IMR-90 (cell line): ENCODE measurements at regions not wholly inside any gene's neighbourhood (a gene's known extent, or its start where the extent isn't known, plus 50 kb on each side); places are given as distances from the start of the nearest gene placed in this dataset.

Experiments used
- ATAC-seq: fragments of 200-7000 bp; cut with Tn5 transposase; 2 replicates; pipeline ENCODE4 v1.9.1; 2020; ENCODE audit warnings: low read depth, mild to moderate bottlenecking, moderate library complexity
- BruUV-seq: library from RNA; stranded (reverse); fragments of 400-500 nt; replicated peaks from 2 replicates; lab custom pipeline; 2021; lab: Mats Ljungman, UMichigan
- CTCF ChIA-PET: fragments of 300-600 bp; formaldehyde crosslinking; extraction: SDS; loops from one replicate; lab custom pipeline; 2021; ENCODE audit warnings: antibody characterized with exemption; lab: Yijun Ruan, JAX
- POLR2A ChIA-PET: fragments of 300-600 bp; sonication (Branson Sonifier 250); formaldehyde crosslinking; loops from one replicate; lab custom pipeline; 2022; ENCODE audit warnings: antibody characterized with exemption; ENCODE audit not compliant: unreplicated experiment; lab: Charles Lee
- DNase-seq: peaks from one replicate; pipeline ENCODE4 v3.0.0; 2013
- H2AFZ ChIP-seq: replicated peaks from 2 replicates; pipeline ENCODE3; 2013; ENCODE audit warnings: low read length, mild to moderate bottlenecking; ENCODE audit not compliant: poor library complexity
- H2AK5ac ChIP-seq: 2 replicates; pipeline ENCODE4 v1.6.1; 2013; ENCODE audit warnings: low read depth, low read length, inconsistent platforms
- H2AK9ac ChIP-seq: replicated peaks from 2 replicates; pipeline ENCODE3; 2013; ENCODE audit warnings: mild to moderate bottlenecking, low read depth, low read length, moderate library complexity; ENCODE audit not compliant: poor library complexity
- H2BK120ac ChIP-seq: 2 replicates; pipeline ENCODE4 v1.6.1; 2013; ENCODE audit warnings: low read depth, low read length, inconsistent platforms
- H2BK15ac ChIP-seq: 3 replicates; pipeline ENCODE4 v1.6.1; 2013; ENCODE audit warnings: low read depth, low read length, inconsistent platforms
- H2BK20ac ChIP-seq: 2 replicates; pipeline ENCODE4 v1.6.1; 2013; ENCODE audit warnings: low read depth, mild to moderate bottlenecking, inconsistent platforms, low read length, moderate library complexity
- H2BK5ac ChIP-seq: 2 replicates; pipeline ENCODE4 v1.6.1; 2013; ENCODE audit warnings: mild to moderate bottlenecking, low read depth, low read length, inconsistent platforms; ENCODE audit not compliant: poor library complexity, severe bottlenecking
- H3K14ac ChIP-seq: replicated peaks from 2 replicates; pipeline ENCODE4 v1.6.1; 2013; ENCODE audit warnings: low read depth, low read length, inconsistent platforms
- H3K18ac ChIP-seq: 2 replicates; pipeline ENCODE4 v1.6.1; 2013; ENCODE audit warnings: low read depth, low read length, control low read depth
- H3K23ac ChIP-seq: 2 replicates; pipeline ENCODE4 v1.6.1; 2013; ENCODE audit warnings: low read depth, low read length, inconsistent platforms
- H3K27ac ChIP-seq: 2 replicates; pipeline ENCODE4 v1.5.1; 2013; ENCODE audit warnings: mild to moderate bottlenecking, control low read depth, low read length; ENCODE audit not compliant: insufficient read depth
- H3K27me3 ChIP-seq: 2 replicates; pipeline ENCODE4 v1.6.1; 2013; ENCODE audit warnings: low read length; ENCODE audit not compliant: control insufficient read depth, insufficient read depth
- H3K36me3 ChIP-seq: 2 replicates; pipeline ENCODE4 v1.6.1; 2013; ENCODE audit warnings: low read length, mixed read lengths; ENCODE audit not compliant: control insufficient read depth, insufficient read depth
- H3K4ac ChIP-seq: 2 replicates; pipeline ENCODE4 v1.6.1; 2013; ENCODE audit warnings: low read depth, low read length, inconsistent platforms
- H3K4me1 ChIP-seq: 2 replicates; pipeline ENCODE4 v1.6.1; 2013; ENCODE audit warnings: low read length, mixed read lengths; ENCODE audit not compliant: control insufficient read depth, insufficient read depth
- H3K4me2 ChIP-seq: 2 replicates; pipeline ENCODE4 v1.6.1; 2013; ENCODE audit warnings: low read depth, mild to moderate bottlenecking, control low read depth, low read length, moderate library complexity
- H3K4me3 ChIP-seq: 2 replicates; pipeline ENCODE4 v1.5.1; 2013; ENCODE audit warnings: low read depth, mild to moderate bottlenecking, control low read depth, low read length, moderate library complexity; ENCODE audit not compliant: insufficient read depth
- H3K56ac ChIP-seq: 2 replicates; pipeline ENCODE4 v1.6.1; 2013; ENCODE audit warnings: low read length, inconsistent platforms; ENCODE audit not compliant: insufficient read depth; ENCODE audit errors: extremely low read depth
- H3K79me1 ChIP-seq, 2 experiments: 2 replicates each; pipeline ENCODE4 v1.6.1; 2013; ENCODE audit warnings: low read length in 2 of 2, inconsistent platforms in 1 of 2, low read depth in 1 of 2
- H3K9ac ChIP-seq: 2 replicates; pipeline ENCODE4 v1.6.1; 2013; ENCODE audit warnings: low read depth, low read length, control low read depth
- H3K9me1 ChIP-seq: 2 replicates; pipeline ENCODE4 v1.6.1; 2013; ENCODE audit warnings: low read length, inconsistent platforms; ENCODE audit not compliant: insufficient read depth
- H3K9me3 ChIP-seq: 2 replicates; pipeline ENCODE4 v1.6.1; 2013; ENCODE audit warnings: low read length; ENCODE audit not compliant: control insufficient read depth, insufficient read depth
- H4K20me1 ChIP-seq: 2 replicates; pipeline ENCODE4 v1.6.1; 2013; ENCODE audit warnings: low read length, inconsistent platforms; ENCODE audit not compliant: insufficient read depth
- H4K5ac ChIP-seq: 2 replicates; pipeline ENCODE4 v1.6.1; 2013; ENCODE audit warnings: mild to moderate bottlenecking, low read depth, low read length, control low read depth
- H4K8ac ChIP-seq, 2 experiments: 2 replicates each; pipeline ENCODE4 v1.6.1; 2013; ENCODE audit warnings: low read depth in 2 of 2, low read length in 2 of 2, control low read depth in 1 of 2, inconsistent platforms in 1 of 2
- H4K91ac ChIP-seq: 2 replicates; pipeline ENCODE4 v1.6.1; 2013; ENCODE audit warnings: low read depth, low read length, inconsistent platforms; ENCODE audit not compliant: insufficient read depth
- BHLHE40 ChIP-seq: fragments of 150-350 bp; IDR thresholded peaks from 2 replicates; pipeline ENCODE4 v1.6.1; 2016; ENCODE audit warnings: mild to moderate bottlenecking, low read depth, low read length
- CEBPB ChIP-seq: IDR thresholded peaks from 2 replicates; pipeline ENCODE4 v1.6.1; 2012; ENCODE audit warnings: low read depth, low read length, improper control_type of control experiment
- CHD1 ChIP-seq: IDR thresholded peaks from 2 replicates; pipeline ENCODE4 v1.6.1; 2012; ENCODE audit warnings: low read depth, low read length, improper control_type of control experiment
- CTCF ChIP-seq: conservative IDR thresholded peaks from 2 replicates; pipeline ENCODE4 v1.5.1; 2012; ENCODE audit warnings: mild to moderate bottlenecking, low read depth, low read length, improper control_type of control experiment
- ELK1 ChIP-seq: fragments of 150-350 bp; IDR thresholded peaks from 2 replicates; pipeline ENCODE4 v1.6.1; 2016; ENCODE audit warnings: low read depth, mild to moderate bottlenecking, low read length, moderate library complexity, borderline replicate concordance
- FOS ChIP-seq: fragments of 150-350 bp; IDR thresholded peaks from 2 replicates; pipeline ENCODE4 v1.6.1; 2016; ENCODE audit warnings: low read depth, low read length
- MAFK ChIP-seq: IDR thresholded peaks from 2 replicates; pipeline ENCODE4 v1.6.1; 2012; ENCODE audit warnings: low read depth, low read length, improper control_type of control experiment
- MAZ ChIP-seq: IDR thresholded peaks from 2 replicates; pipeline ENCODE4 v1.6.1; 2012; ENCODE audit warnings: low read depth, mild to moderate bottlenecking, low read length, improper control_type of control experiment, moderate library complexity, borderline replicate concordance
- MXI1 ChIP-seq: IDR thresholded peaks from 2 replicates; pipeline ENCODE4 v1.6.1; 2012; ENCODE audit warnings: low read depth, mild to moderate bottlenecking, low read length, moderate library complexity, borderline replicate concordance
- NFE2L2 ChIP-seq: fragments of 150-350 bp; IDR thresholded peaks from 2 replicates; pipeline ENCODE4 v1.6.1; 2016; ENCODE audit warnings: low read depth, mild to moderate bottlenecking, low read length
- POLR2A ChIP-seq: IDR thresholded peaks from 2 replicates; pipeline ENCODE4 v1.6.1; 2012; ENCODE audit warnings: mild to moderate bottlenecking, low read depth, low read length
- RAD21 ChIP-seq: IDR thresholded peaks from 2 replicates; pipeline ENCODE4 v1.6.1; 2012; ENCODE audit warnings: low read length, improper control_type of control experiment
- RCOR1 ChIP-seq: IDR thresholded peaks from 2 replicates; pipeline ENCODE4 v1.6.1; 2012; ENCODE audit warnings: mild to moderate bottlenecking, low read length, improper control_type of control experiment; ENCODE audit not compliant: insufficient replicate concordance
- RFX5 ChIP-seq: IDR thresholded peaks from 2 replicates; pipeline ENCODE4 v1.8.0; 2012; ENCODE audit warnings: low read depth, mild to moderate bottlenecking, low read length, moderate library complexity
- SMC3 ChIP-seq: fragments of 150-350 bp; IDR thresholded peaks from 2 replicates; pipeline ENCODE4 v1.6.1; 2016; ENCODE audit warnings: low read depth, mild to moderate bottlenecking, antibody characterized with exemption, low read length, moderate library complexity
- USF2 ChIP-seq: fragments of 150-350 bp; IDR thresholded peaks from 2 replicates; pipeline ENCODE4 v1.6.1; 2017; ENCODE audit warnings: mild to moderate bottlenecking, antibody characterized with exemption, low read length, low read depth
- WGBS, 2 experiments: methylation state at CpG; one replicate each; pipeline versions ENCODE4 v1.1.5 to v1.1.7; 2013; ENCODE audit warnings: missing lambda C conversion rate in 2 of 2; ENCODE audit not compliant: insufficient read length in 1 of 2; ENCODE audit errors: extremely low coverage in 2 of 2; 5-methylcytosine and 5-hydroxymethylcytosine counted together
- dilution Hi-C: fragments of 300-500 bp; cut with HindIII; formaldehyde crosslinking; loops from one replicate; pipeline ENCODE4 v1.14.3; 2018; ENCODE audit warnings: low sequenced_read_pairs; ENCODE audit not compliant: unreplicated experiment
- in situ Hi-C: fragments of 300-500 bp; cut with MboI; formaldehyde crosslinking; loops from 3 replicates; pipeline ENCODE4 v1.14.3; 2019; ENCODE audit warnings: low sequenced_read_pairs, inconsistent platforms, mixed read lengths
- intact Hi-C: fragments of 100-400 bp; cut with micrococcal nuclease; formaldehyde crosslinking; loops from 2 replicates; pipeline ENCODE4 v1.10.0; 2022

GRCh38 chr3:82114589-82114988, 353.1 kb upstream of the GBE1 start:
- no TSS peak for BruUV-seq
- no peaks in the 10 kb centered on the region for H3K36me3 ChIP-seq
- no peak overlapping the region for H2BK20ac ChIP-seq
- H3K9me3 ChIP-seq, result no peaks in the 10 kb centered on the region
- no peak overlapping the region for H4K91ac ChIP-seq
- POLR2A ChIA-PET, result no interaction called here
- ATAC-seq (no peak), DNase-seq (no peak)
- H2BK15ac ChIP-seq, result no peak overlapping the region
- WGBS, 2 experiments, result 20% methylated on average over 1 of the region's 6 CpGs; no CpG with 5 or more reads in 1 of the 2 experiments
- H3K23ac ChIP-seq, result no peak overlapping the region
- H3K27ac ChIP-seq, result no peak overlapping the region
- H3K9me1 ChIP-seq, result no peaks in the 10 kb centered on the region
- H3K56ac ChIP-seq, result no peak overlapping the region
- in situ Hi-C loops (no loop called here), dilution Hi-C loops (no loop called here), intact Hi-C loops (no loop called here)
- no peak overlapping the region for H3K9ac ChIP-seq
- no peak overlapping the region for H3K4ac ChIP-seq
- no peak overlapping the region for H2BK120ac ChIP-seq
- H3K4me2 ChIP-seq, result no peak overlapping the region
- H2AFZ ChIP-seq, result no peak overlapping the region
- no peak overlapping the region for H3K4me3 ChIP-seq
- H2AK9ac ChIP-seq, result no peak overlapping the region
- no peak overlapping the region for H4K8ac ChIP-seq
- no peaks in the 10 kb centered on the region for H3K79me1 ChIP-seq
- no peak overlapping the region for H3K18ac ChIP-seq
- no peak overlapping the region for H2BK5ac ChIP-seq
- H3K14ac ChIP-seq, result no peak overlapping the region
- TF ChIP-seq BHLHE40, result no peak
- TF ChIP-seq USF2, result no peak
- no peak for TF ChIP-seq RFX5
- TF ChIP-seq MAFK, result no peak
- TF ChIP-seq RAD21, result no peak
- no peak for TF ChIP-seq FOS
- no peak for TF ChIP-seq ELK1
- no peak for TF ChIP-seq MAZ
- TF ChIP-seq SMC3, result no peak
- no peak for TF ChIP-seq NFE2L2
- TF ChIP-seq CEBPB, result no peak
- TF ChIP-seq RCOR1, result no peak
- TF ChIP-seq CHD1, result no peak
- TF ChIP-seq CTCF, result no peak
- no peak for TF ChIP-seq POLR2A
- TF ChIP-seq MXI1, result no peak
- CTCF ChIA-PET, result no interaction called here
- no peak overlapping the region for H2AK5ac ChIP-seq
- no peaks in the 10 kb centered on the region for H4K20me1 ChIP-seq
- H4K5ac ChIP-seq, result no peak overlapping the region
- no peaks in the 10 kb centered on the region for H3K27me3 ChIP-seq
- no peaks in the 10 kb centered on the region for H3K4me1 ChIP-seq
